ENCODE measurements at regions not wholly inside any gene's neighbourhood (a gene's known extent, or its start where the extent isn't known, plus 50 kb on each side); places are given as distances from the start of the nearest gene placed in this dataset.

DNA sequence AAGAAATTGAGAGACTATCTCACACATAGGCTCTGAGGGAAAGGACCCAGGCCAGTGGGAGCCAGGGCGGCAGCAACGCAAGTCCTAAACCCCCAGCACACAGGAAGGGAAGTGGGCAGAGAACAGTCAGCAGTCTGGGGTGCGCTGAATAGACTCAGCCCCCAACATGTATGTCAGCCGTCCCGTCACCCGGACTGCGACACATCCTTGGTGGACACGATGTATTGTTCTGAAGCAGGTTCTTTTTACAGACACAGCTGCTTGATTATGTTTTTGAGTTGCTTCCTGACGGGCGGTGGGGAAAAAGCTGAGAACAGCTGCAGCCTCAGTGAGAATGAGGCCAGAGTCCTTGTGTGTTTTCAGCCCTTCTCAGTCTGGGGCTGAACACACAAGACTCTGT is 64.1 kb upstream of the CXCL14 start:
- TF ChIP-seq CTCF (IDR thresholded peaks at IDR 0.05) (no peak), POLR2A (IDR thresholded peaks at IDR 0.05; ENCODE audit: low read depth) (no peak), POLR2AphosphoS5 (IDR thresholded peaks at IDR 0.05) (no peak), EP300 (IDR thresholded peaks at IDR 0.05) (no peak)
